Hepatocyte (in vitro differentiated cells): ENCODE measurements at regions not wholly inside any gene's neighbourhood (a gene's known extent, or its start where the extent isn't known, plus 50 kb on each side); places are given as distances from the start of the nearest gene placed in this dataset.

ENCODE experiments used
- EZH2 ChIP-seq: fragments of 200-600 bp; sonication (generic); IDR thresholded peaks from 2 replicates; pipeline ENCODE4 v1.6.1; 2016; ENCODE audit warnings: antibody characterized with exemption, mild to moderate bottlenecking, borderline replicate concordance
- EZH2phosphoT487 ChIP-seq: fragments of 200-600 bp; sonication (generic); IDR thresholded peaks from one replicate; pipeline ENCODE4 v1.6.1; 2018; ENCODE audit warnings: antibody characterized with exemption, mild to moderate bottlenecking, low read depth, moderate library complexity; ENCODE audit not compliant: unreplicated experiment, severe bottlenecking
- TF ChIP-seq, protein P1 (sequence below): fragments of 200-600 bp; sonication (generic); IDR thresholded peaks from 2 replicates; pipeline ENCODE4 v1.5.1; 2016; ENCODE audit warnings: antibody characterized with exemption, mild to moderate bottlenecking; ENCODE audit not compliant: poor library complexity

DNA sequence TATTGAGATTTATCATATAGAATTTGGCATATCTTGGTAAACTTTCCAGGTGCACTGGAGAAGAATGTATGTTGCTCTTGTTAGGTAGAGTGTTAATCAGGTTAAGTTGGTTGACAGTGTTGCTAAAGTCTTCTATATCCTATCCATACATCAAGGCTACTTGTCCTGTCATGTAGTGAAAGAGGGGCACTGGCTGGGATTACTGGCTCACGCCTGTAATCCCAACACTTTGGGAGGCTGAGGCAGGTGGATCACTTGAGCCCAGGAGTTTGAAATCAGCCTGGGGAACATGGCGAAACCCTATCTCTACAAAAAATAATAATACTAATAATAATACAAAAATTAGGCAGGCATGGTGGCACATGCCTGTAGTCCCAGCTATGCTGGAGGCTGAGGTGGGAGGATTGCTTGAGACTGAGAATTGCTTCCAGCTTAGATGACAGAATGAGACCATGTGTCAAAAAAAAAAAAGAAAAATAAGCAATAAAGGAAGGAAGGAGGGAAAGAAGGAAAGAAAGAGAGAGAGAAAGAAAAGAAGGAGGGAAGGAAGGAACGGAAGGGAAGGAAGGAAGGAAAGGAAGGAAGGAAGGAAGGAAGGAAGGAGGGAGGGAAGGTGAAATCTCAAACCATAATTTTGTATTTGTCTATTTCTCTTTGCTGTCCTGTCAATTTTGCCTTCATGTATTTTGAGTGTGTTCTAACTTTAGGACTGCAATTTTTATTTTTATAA is 57.4 kb upstream of the IQSEC1 start:
- TF ChIP-seq, protein P1, sequence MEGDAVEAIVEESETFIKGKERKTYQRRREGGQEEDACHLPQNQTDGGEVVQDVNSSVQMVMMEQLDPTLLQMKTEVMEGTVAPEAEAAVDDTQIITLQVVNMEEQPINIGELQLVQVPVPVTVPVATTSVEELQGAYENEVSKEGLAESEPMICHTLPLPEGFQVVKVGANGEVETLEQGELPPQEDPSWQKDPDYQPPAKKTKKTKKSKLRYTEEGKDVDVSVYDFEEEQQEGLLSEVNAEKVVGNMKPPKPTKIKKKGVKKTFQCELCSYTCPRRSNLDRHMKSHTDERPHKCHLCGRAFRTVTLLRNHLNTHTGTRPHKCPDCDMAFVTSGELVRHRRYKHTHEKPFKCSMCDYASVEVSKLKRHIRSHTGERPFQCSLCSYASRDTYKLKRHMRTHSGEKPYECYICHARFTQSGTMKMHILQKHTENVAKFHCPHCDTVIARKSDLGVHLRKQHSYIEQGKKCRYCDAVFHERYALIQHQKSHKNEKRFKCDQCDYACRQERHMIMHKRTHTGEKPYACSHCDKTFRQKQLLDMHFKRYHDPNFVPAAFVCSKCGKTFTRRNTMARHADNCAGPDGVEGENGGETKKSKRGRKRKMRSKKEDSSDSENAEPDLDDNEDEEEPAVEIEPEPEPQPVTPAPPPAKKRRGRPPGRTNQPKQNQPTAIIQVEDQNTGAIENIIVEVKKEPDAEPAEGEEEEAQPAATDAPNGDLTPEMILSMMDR, result no peak
- no peak for TF ChIP-seq EZH2
- no peak for TF ChIP-seq EZH2phosphoT487
